ENCODE measurements at regions not wholly inside any gene's neighbourhood (a gene's known extent, or its start where the extent isn't known, plus 50 kb on each side); places are given as distances from the start of the nearest gene placed in this dataset.

GRCh38 chr19:31049431-31049830, 299.8 kb downstream of the TSHZ3 start:
- TF ChIP-seq, protein P1, sequence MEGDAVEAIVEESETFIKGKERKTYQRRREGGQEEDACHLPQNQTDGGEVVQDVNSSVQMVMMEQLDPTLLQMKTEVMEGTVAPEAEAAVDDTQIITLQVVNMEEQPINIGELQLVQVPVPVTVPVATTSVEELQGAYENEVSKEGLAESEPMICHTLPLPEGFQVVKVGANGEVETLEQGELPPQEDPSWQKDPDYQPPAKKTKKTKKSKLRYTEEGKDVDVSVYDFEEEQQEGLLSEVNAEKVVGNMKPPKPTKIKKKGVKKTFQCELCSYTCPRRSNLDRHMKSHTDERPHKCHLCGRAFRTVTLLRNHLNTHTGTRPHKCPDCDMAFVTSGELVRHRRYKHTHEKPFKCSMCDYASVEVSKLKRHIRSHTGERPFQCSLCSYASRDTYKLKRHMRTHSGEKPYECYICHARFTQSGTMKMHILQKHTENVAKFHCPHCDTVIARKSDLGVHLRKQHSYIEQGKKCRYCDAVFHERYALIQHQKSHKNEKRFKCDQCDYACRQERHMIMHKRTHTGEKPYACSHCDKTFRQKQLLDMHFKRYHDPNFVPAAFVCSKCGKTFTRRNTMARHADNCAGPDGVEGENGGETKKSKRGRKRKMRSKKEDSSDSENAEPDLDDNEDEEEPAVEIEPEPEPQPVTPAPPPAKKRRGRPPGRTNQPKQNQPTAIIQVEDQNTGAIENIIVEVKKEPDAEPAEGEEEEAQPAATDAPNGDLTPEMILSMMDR (IDR thresholded peaks at IDR 0.05), result no peak
- TF ChIP-seq POLR2A (IDR thresholded peaks at IDR 0.05), result no peak

Measured in adrenal gland (tissue), 5 donors.